HFF-Myc (cell line): ENCODE measurements at regions not wholly inside any gene's neighbourhood (a gene's known extent, or its start where the extent isn't known, plus 50 kb on each side); places are given as distances from the start of the nearest gene placed in this dataset.

ENCODE experiments used
- DNase-seq: peaks from one replicate; pipeline ENCODE4 v3.0.0-alpha.2; 2011; ENCODE audit warnings: low read depth; ENCODE audit errors: extremely low read depth
- H3K4me3 ChIP-seq: replicated peaks from 2 replicates; pipeline ENCODE4 v1.5.1; 2011; ENCODE audit warnings: low read depth, mild to moderate bottlenecking, control low read depth, low read length
- CTCF ChIP-seq: IDR thresholded peaks from 2 replicates; pipeline ENCODE4 v1.5.1; 2012; ENCODE audit warnings: mild to moderate bottlenecking, low read depth, low read length, control low read depth; ENCODE audit errors: missing control alignments

DNA sequence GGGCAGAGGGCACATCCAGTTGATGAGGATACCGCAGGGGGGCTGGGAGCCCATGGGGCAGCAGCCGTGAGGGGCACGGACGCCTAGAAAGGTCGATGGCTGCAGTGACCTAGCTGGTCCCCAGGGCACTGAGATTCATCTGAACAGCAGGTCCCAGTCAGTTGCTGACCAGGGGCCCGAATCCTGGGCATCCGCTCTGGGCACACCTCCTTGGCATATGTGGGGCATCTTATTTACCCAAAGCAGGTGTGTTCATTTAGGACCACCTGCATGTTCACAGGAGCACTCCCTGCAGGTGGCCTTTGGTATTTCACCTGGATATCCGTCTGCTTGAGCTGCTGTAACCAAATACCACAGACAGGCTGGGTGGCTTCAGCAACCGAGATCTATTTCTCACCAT, 72.0 kb upstream of the ODC1 start:
- DNase-seq, result no peak
- TF ChIP-seq CTCF, result no peak
- no peak overlapping the region for H3K4me3 ChIP-seq

DNA sequence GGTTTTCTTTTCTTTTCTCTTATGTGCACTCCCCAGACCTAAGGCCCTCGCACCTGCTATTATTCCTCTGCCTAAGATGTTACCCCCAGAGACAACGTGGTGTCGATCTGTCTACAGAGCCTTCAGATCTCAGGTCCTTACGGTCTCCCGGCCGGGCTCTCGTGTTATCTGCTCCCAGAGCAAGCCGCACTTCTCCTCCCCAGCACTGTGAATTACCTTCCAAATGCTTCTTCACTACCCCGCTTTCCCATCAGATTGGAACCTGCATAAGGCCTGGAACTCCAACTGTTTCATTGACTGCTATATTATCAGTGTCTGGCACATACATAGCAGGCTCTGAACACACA, 71.2 kb upstream of the ODC1 start:
- no peak overlapping the region for H3K4me3 ChIP-seq
- no peak for DNase-seq
- no peak for TF ChIP-seq CTCF

GRCh38 chr2:10518470-10519393, 70.6 kb upstream of the ODC1 start:
- DNase-seq, result no peak
- no peak overlapping the region for H3K4me3 ChIP-seq
- no peak for TF ChIP-seq CTCF

GRCh38 chr2:10517351-10518043, 69.4 kb upstream of the ODC1 start:
- DNase-seq, result no peak
- no peak overlapping the region for H3K4me3 ChIP-seq
- TF ChIP-seq CTCF, result no peak

DNA sequence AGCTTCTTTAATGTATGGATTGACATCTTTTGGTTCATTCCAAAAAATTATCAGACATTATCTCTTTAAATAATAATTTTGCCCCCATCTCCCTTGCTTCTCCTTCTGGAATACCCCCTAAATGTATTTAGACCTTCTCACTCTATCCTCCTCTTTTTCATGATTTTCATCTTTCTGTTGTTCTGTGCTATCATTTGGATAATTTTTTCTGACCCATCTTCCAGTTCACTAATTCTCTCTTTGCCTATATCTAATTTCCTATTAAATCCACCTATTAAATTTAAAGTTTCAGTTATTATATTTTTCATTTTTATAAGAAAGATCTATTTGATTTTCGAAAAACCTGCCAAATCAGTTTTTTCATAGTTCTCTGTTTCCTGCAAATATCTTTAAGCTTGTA, 67.8 kb upstream of the ODC1 start:
- H3K4me3 ChIP-seq, result no peak overlapping the region
- DNase-seq, result no peak
- no peak for TF ChIP-seq CTCF

DNA sequence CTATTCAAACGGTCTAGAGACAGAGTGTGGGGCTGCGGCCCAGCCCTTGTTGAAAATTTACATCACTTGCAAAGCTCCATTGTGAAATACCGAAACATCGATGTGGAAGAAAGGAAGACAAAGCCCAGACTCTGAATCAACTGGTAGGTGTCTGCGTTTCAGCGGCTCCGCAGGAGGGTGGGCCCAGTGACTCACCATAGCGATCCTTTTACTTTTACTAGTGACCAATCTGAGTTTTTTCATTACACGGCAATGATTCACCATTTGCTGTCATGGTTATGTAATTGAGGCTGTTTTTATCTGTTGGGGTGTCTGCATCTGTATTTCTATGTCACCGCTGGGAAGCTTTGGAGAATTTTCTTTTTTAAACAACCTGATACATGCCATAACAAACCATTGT, 66.6 kb upstream of the ODC1 start:
- TF ChIP-seq CTCF, result no peak
- peak; percentile 54 for DNase-seq
- no peak overlapping the region for H3K4me3 ChIP-seq
